Colonic mucosa (tissue), 4 donors: ENCODE measurements at regions not wholly inside any gene's neighbourhood (a gene's known extent, or its start where the extent isn't known, plus 50 kb on each side); places are given as distances from the start of the nearest gene placed in this dataset.

Experiments used
- DNase-seq: peaks from one replicate; pipeline ENCODE4 v3.0.0-alpha.2; 2020
- H3K27ac ChIP-seq: fragments of 200-600 bp; one replicate; pipeline ENCODE4 v1.8.0; 2021
- H3K27me3 ChIP-seq: fragments of 200-600 bp; one replicate; pipeline ENCODE4 v1.8.0; 2021
- H3K36me3 ChIP-seq: fragments of 200-600 bp; one replicate; pipeline ENCODE4 v1.8.0; 2021
- H3K4me1 ChIP-seq: fragments of 200-600 bp; one replicate; pipeline ENCODE4 v1.8.0; 2021; ENCODE audit warnings: mild to moderate bottlenecking
- H3K4me3 ChIP-seq: fragments of 200-600 bp; one replicate; pipeline ENCODE4 v1.8.0; 2021
- H3K9ac ChIP-seq, 2 donors: one replicate each; pipeline ENCODE4 v1.7.0; 2013; ENCODE audit warnings: control low read depth in 2 of 2, low read depth in 2 of 2, low read length in 2 of 2
- H3K9me3 ChIP-seq: fragments of 200-600 bp; one replicate; pipeline ENCODE4 v1.8.0; 2021
- CTCF ChIP-seq: fragments of 200-600 bp; IDR thresholded peaks from one replicate; pipeline ENCODE4 v1.8.0; 2022; ENCODE audit warnings: antibody characterized with exemption, mild to moderate bottlenecking
- intact Hi-C: fragments of 100-400 bp; cut with DNase I; formaldehyde crosslinking; loops from one replicate; pipeline ENCODE4 v1.14.1; 2022
- donor health status: healthy.
- donor health status: DM: no; HTN: no; CAD: no.
- donor health status: DM: no; HTN: no; CAD: no.

GRCh38 chr3:25137606-25138005 lies 290.5 kb upstream of the RARB start:
- H3K27ac ChIP-seq: no peak overlapping the region
- H3K4me1 ChIP-seq: no peaks in the 10 kb centered on the region
- no peaks in the 10 kb centered on the region for H3K36me3 ChIP-seq
- DNase-seq: no peak
- no peaks in the 10 kb centered on the region for H3K27me3 ChIP-seq
- no peaks in the 10 kb centered on the region for H3K9me3 ChIP-seq
- no peak overlapping the region for H3K9ac ChIP-seq
- intact Hi-C loops: no loop called here
- no peak for TF ChIP-seq CTCF
- H3K4me3 ChIP-seq: no peak overlapping the region

GRCh38 chr3:25139267-25139666 lies 288.8 kb upstream of the RARB start:
- Histone ChIP-seq H3K27ac (no peak overlapping the region), H3K36me3 (no peaks in the 10 kb centered on the region), H3K4me1 (no peaks in the 10 kb centered on the region), H3K27me3 (no peaks in the 10 kb centered on the region), H3K9ac (no peak overlapping the region), H3K4me3 (no peak overlapping the region), H3K9me3 (no peaks in the 10 kb centered on the region)
- TF ChIP-seq CTCF: no peak
- no peak for DNase-seq
- intact Hi-C loops: no loop called here

- intact Hi-C loops: no loop called here
- H3K27ac ChIP-seq: no peak overlapping the region
- TF ChIP-seq CTCF: no peak
- no peaks in the 10 kb centered on the region for H3K9me3 ChIP-seq
- no peaks in the 10 kb centered on the region for H3K4me1 ChIP-seq
- no peak for DNase-seq
- no peak overlapping the region for H3K9ac ChIP-seq
- no peaks in the 10 kb centered on the region for H3K27me3 ChIP-seq
- no peak overlapping the region for H3K4me3 ChIP-seq
- H3K36me3 ChIP-seq: no peaks in the 10 kb centered on the region
Observed at GRCh38 chr3:25142609-25143355, 285.3 kb upstream of the RARB start.

GRCh38 chr3:25143356-25144025 lies 284.6 kb upstream of the RARB start:
- no peak for DNase-seq
- Histone ChIP-seq H3K36me3 (no peaks in the 10 kb centered on the region), H3K27me3 (no peaks in the 10 kb centered on the region), H3K9ac (no peak overlapping the region), H3K27ac (no peak overlapping the region), H3K4me3 (no peak overlapping the region), H3K9me3 (no peaks in the 10 kb centered on the region), H3K4me1 (no peaks in the 10 kb centered on the region)
- TF ChIP-seq CTCF: no peak
- intact Hi-C loops: no loop called here

- intact Hi-C loops: no loop called here
- Histone ChIP-seq H3K27ac (no peak overlapping the region), H3K9ac (no peak overlapping the region), H3K4me1 (no peaks in the 10 kb centered on the region), H3K4me3 (no peak overlapping the region), H3K9me3 (no peaks in the 10 kb centered on the region), H3K27me3 (no peaks in the 10 kb centered on the region), H3K36me3 (no peaks in the 10 kb centered on the region)
- no peak for TF ChIP-seq CTCF
- DNase-seq: no peak
Observed at GRCh38 chr3:25144430-25144829, 283.6 kb upstream of the RARB start.
